ENCODE measurements at regions not wholly inside any gene's neighbourhood (a gene's known extent, or its start where the extent isn't known, plus 50 kb on each side); places are given as distances from the start of the nearest gene placed in this dataset.

DNA sequence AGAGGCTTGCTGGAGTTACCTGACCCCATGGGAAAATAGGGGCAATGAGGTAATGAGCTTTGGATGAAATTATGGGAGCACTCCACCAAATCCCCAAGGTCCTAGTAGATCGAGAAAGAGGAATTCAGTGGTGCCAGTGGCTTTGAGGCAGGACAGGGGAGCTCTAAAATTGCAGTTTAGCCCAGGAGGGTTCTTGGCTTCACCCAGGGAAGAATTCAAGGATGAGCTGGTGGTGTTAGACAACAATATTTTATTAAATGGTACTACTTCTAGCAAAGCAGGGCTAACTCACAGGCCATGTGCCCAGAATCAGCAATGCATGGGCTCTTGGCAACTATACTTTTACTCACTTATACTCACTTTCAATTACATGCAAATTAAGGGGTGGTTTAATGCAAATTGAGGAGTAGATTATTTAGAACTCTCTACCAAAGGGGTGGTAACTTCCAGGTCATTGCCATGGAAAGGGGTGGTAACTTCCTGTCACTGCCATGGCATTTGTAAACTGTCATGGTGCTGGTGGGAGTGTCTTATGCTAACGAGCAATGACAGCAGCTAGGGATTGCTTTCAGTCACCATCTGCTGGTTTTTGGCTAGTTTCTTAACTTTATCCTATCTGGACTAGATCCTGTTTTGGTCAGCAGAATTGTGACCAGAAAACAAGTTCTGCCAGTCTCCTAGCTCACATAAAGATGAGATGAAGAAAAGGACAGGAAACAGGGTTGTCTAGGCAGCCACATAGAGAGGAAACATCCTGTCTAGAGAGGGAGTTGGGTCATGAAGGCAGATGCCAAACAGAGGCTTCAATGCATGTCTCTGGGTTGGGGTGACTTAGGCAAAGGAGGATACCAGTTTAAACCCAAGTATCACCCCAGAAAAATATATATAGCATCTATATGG is 64.7 kb downstream of the ZNF641 start:
- TF ChIP-seq POLR2A (IDR thresholded peaks at IDR 0.05; ENCODE audit: low read length) (no peak), KDM5A (IDR thresholded peaks at IDR 0.05) (no peak), CHD2 (IDR thresholded peaks at IDR 0.05; ENCODE audit: low read length, partially characterized antibody) (no peak), JUNB (IDR thresholded peaks at IDR 0.05) (no peak), EHF (CRISPR knock-in tag; IDR thresholded peaks at IDR 0.05) (no peak)
- TF ChIP-seq, protein P1, sequence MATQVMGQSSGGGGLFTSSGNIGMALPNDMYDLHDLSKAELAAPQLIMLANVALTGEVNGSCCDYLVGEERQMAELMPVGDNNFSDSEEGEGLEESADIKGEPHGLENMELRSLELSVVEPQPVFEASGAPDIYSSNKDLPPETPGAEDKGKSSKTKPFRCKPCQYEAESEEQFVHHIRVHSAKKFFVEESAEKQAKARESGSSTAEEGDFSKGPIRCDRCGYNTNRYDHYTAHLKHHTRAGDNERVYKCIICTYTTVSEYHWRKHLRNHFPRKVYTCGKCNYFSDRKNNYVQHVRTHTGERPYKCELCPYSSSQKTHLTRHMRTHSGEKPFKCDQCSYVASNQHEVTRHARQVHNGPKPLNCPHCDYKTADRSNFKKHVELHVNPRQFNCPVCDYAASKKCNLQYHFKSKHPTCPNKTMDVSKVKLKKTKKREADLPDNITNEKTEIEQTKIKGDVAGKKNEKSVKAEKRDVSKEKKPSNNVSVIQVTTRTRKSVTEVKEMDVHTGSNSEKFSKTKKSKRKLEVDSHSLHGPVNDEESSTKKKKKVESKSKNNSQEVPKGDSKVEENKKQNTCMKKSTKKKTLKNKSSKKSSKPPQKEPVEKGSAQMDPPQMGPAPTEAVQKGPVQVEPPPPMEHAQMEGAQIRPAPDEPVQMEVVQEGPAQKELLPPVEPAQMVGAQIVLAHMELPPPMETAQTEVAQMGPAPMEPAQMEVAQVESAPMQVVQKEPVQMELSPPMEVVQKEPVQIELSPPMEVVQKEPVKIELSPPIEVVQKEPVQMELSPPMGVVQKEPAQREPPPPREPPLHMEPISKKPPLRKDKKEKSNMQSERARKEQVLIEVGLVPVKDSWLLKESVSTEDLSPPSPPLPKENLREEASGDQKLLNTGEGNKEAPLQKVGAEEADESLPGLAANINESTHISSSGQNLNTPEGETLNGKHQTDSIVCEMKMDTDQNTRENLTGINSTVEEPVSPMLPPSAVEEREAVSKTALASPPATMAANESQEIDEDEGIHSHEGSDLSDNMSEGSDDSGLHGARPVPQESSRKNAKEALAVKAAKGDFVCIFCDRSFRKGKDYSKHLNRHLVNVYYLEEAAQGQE (IDR thresholded peaks at IDR 0.05) = no peak
- TF ChIP-seq, protein P2, sequence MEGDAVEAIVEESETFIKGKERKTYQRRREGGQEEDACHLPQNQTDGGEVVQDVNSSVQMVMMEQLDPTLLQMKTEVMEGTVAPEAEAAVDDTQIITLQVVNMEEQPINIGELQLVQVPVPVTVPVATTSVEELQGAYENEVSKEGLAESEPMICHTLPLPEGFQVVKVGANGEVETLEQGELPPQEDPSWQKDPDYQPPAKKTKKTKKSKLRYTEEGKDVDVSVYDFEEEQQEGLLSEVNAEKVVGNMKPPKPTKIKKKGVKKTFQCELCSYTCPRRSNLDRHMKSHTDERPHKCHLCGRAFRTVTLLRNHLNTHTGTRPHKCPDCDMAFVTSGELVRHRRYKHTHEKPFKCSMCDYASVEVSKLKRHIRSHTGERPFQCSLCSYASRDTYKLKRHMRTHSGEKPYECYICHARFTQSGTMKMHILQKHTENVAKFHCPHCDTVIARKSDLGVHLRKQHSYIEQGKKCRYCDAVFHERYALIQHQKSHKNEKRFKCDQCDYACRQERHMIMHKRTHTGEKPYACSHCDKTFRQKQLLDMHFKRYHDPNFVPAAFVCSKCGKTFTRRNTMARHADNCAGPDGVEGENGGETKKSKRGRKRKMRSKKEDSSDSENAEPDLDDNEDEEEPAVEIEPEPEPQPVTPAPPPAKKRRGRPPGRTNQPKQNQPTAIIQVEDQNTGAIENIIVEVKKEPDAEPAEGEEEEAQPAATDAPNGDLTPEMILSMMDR (IDR thresholded peaks at IDR 0.05) = no peak
- TF ChIP-seq, protein P3, sequence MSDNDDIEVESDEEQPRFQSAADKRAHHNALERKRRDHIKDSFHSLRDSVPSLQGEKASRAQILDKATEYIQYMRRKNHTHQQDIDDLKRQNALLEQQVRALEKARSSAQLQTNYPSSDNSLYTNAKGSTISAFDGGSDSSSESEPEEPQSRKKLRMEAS (IDR thresholded peaks at IDR 0.05) = no peak
- TF ChIP-seq, protein P4, sequence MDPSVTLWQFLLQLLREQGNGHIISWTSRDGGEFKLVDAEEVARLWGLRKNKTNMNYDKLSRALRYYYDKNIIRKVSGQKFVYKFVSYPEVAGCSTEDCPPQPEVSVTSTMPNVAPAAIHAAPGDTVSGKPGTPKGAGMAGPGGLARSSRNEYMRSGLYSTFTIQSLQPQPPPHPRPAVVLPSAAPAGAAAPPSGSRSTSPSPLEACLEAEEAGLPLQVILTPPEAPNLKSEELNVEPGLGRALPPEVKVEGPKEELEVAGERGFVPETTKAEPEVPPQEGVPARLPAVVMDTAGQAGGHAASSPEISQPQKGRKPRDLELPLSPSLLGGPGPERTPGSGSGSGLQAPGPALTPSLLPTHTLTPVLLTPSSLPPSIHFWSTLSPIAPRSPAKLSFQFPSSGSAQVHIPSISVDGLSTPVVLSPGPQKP (IDR thresholded peaks at IDR 0.05; ENCODE audit: low read depth, low read length) = no peak
- TF ChIP-seq, protein P5, sequence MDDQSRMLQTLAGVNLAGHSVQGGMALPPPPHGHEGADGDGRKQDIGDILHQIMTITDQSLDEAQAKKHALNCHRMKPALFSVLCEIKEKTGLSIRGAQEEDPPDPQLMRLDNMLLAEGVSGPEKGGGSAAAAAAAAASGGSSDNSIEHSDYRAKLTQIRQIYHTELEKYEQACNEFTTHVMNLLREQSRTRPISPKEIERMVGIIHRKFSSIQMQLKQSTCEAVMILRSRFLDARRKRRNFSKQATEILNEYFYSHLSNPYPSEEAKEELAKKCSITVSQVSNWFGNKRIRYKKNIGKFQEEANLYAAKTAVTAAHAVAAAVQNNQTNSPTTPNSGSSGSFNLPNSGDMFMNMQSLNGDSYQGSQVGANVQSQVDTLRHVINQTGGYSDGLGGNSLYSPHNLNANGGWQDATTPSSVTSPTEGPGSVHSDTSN (IDR thresholded peaks at IDR 0.05) = no peak

Data from A549 (cell line).